Loucy (cell line): ENCODE measurements at regions not wholly inside any gene's neighbourhood (a gene's known extent, or its start where the extent isn't known, plus 50 kb on each side); places are given as distances from the start of the nearest gene placed in this dataset.

Experiments used
- H2AFZ ChIP-seq: fragments of 200-600 bp; sonication (generic); 2 replicates; pipeline ENCODE4 v1.6.0; 2016; ENCODE audit warnings: antibody characterized with exemption, mild to moderate bottlenecking, low read length, moderate library complexity
- H3F3A ChIP-seq: fragments of 200-600 bp; 2 replicates; pipeline ENCODE4 v1.6.0; 2016; ENCODE audit warnings: antibody characterized with exemption, low read depth, mild to moderate bottlenecking
- H3K27me3 ChIP-seq: fragments of 200-600 bp; sonication (generic); 2 replicates; pipeline ENCODE4 v1.6.1; 2014; ENCODE audit warnings: low read length, mild to moderate bottlenecking; ENCODE audit not compliant: insufficient read depth, poor library complexity, severe bottlenecking
- H3K36me3 ChIP-seq: fragments of 200-600 bp; sonication (generic); 2 replicates; pipeline ENCODE4 v1.6.1; 2016; ENCODE audit warnings: low read length; ENCODE audit not compliant: insufficient read depth
- H3K4me1 ChIP-seq: fragments of 200-600 bp; sonication (generic); 2 replicates; pipeline ENCODE4 v1.5.1; 2014; ENCODE audit warnings: low read length, mild to moderate bottlenecking; ENCODE audit not compliant: insufficient read depth, poor library complexity, severe bottlenecking
- H3K4me2 ChIP-seq: fragments of 200-600 bp; sonication (generic); 2 replicates; pipeline ENCODE4 v1.6.0; 2014; ENCODE audit warnings: antibody characterized with exemption, low read length, low read depth, mild to moderate bottlenecking; ENCODE audit not compliant: poor library complexity, severe bottlenecking
- H3K4me3 ChIP-seq: fragments of 200-600 bp; sonication (generic); 2 replicates; pipeline ENCODE4 v1.5.1; 2014; ENCODE audit warnings: low read length, mild to moderate bottlenecking, mixed read lengths; ENCODE audit not compliant: poor library complexity, severe bottlenecking
- H3K79me2 ChIP-seq: fragments of 200-600 bp; sonication (generic); 2 replicates; pipeline ENCODE4 v1.6.1; 2014; ENCODE audit warnings: low read length; ENCODE audit not compliant: insufficient read depth
- H3K9ac ChIP-seq: fragments of 200-600 bp; sonication (generic); 2 replicates; pipeline ENCODE4 v1.6.0; 2014; ENCODE audit warnings: mild to moderate bottlenecking, low read depth, low read length, moderate library complexity; ENCODE audit not compliant: poor library complexity, severe bottlenecking
- H3K9me2 ChIP-seq: fragments of 200-600 bp; sonication (generic); replicated peaks from 2 replicates; pipeline ENCODE4 v1.6.1; 2016; ENCODE audit warnings: low read depth, low read length, mixed read lengths
- H3K9me3 ChIP-seq: fragments of 200-600 bp; sonication (generic); 2 replicates; pipeline ENCODE4 v1.6.1; 2014; ENCODE audit warnings: mild to moderate bottlenecking, antibody characterized with exemption, low read length, low read depth; ENCODE audit not compliant: insufficient read depth
- H4K20me1 ChIP-seq: fragments of 200-600 bp; sonication (generic); 2 replicates; pipeline ENCODE4 v1.6.0; 2014; ENCODE audit warnings: antibody characterized with exemption, low read length, mild to moderate bottlenecking; ENCODE audit not compliant: insufficient read depth, poor library complexity, severe bottlenecking
- EZH2phosphoT487 ChIP-seq: fragments of 200-600 bp; IDR thresholded peaks from 2 replicates; pipeline ENCODE4 v1.6.1; 2018; ENCODE audit warnings: antibody characterized with exemption, mild to moderate bottlenecking, moderate library complexity, borderline replicate concordance
- TF ChIP-seq, protein P1 (sequence below): fragments of 200-600 bp; sonication (generic); conservative IDR thresholded peaks from 2 replicates; pipeline ENCODE4 v1.5.1; 2014; ENCODE audit warnings: mild to moderate bottlenecking, antibody characterized with exemption, low read length

DNA sequence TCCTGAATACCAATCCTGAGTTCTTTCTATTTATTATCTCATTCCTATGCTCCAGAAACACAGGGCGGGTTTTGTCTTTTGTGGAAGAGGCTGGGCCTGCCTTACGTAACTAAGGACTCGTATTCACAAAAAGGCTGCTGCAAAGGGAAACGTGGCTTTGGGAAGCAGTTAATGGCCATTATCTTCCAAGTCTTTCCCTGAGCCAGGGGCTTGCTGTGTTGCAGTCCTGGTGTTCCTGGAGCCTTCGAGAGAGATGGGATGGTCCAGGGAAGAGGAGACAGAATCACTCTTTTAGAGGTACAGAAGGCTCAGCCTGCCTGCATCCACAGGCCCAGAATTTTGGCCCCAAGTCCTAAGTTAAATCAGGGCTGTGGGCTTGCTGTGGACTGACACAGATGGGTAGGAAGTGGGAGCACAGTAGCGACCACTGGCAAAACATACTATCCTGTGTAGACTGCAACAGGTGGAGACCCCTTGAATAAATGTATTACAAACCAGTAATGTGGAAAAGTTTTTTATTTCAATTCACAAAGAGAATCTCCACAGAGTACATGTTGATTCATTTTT lies 139.4 kb upstream of the ST6GAL2 start:
- no peak overlapping the region for H3K9ac ChIP-seq
- H3K36me3 ChIP-seq, result no peaks in the 10 kb centered on the region
- no peaks in the 10 kb centered on the region for H3K4me1 ChIP-seq
- no peaks in the 10 kb centered on the region for H3K9me2 ChIP-seq
- no peak overlapping the region for H3K4me3 ChIP-seq
- no peak for TF ChIP-seq EZH2phosphoT487
- TF ChIP-seq, protein P1, sequence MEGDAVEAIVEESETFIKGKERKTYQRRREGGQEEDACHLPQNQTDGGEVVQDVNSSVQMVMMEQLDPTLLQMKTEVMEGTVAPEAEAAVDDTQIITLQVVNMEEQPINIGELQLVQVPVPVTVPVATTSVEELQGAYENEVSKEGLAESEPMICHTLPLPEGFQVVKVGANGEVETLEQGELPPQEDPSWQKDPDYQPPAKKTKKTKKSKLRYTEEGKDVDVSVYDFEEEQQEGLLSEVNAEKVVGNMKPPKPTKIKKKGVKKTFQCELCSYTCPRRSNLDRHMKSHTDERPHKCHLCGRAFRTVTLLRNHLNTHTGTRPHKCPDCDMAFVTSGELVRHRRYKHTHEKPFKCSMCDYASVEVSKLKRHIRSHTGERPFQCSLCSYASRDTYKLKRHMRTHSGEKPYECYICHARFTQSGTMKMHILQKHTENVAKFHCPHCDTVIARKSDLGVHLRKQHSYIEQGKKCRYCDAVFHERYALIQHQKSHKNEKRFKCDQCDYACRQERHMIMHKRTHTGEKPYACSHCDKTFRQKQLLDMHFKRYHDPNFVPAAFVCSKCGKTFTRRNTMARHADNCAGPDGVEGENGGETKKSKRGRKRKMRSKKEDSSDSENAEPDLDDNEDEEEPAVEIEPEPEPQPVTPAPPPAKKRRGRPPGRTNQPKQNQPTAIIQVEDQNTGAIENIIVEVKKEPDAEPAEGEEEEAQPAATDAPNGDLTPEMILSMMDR, result no peak
- H3K9me3 ChIP-seq, result no peaks in the 10 kb centered on the region
- H3K79me2 ChIP-seq, result no peaks in the 10 kb centered on the region
- H2AFZ ChIP-seq, result no peak overlapping the region
- H3F3A ChIP-seq, result no peaks in the 10 kb centered on the region
- no peaks in the 10 kb centered on the region for H4K20me1 ChIP-seq
- no peak overlapping the region for H3K4me2 ChIP-seq
- H3K27me3 ChIP-seq, result no peaks in the 10 kb centered on the region

DNA sequence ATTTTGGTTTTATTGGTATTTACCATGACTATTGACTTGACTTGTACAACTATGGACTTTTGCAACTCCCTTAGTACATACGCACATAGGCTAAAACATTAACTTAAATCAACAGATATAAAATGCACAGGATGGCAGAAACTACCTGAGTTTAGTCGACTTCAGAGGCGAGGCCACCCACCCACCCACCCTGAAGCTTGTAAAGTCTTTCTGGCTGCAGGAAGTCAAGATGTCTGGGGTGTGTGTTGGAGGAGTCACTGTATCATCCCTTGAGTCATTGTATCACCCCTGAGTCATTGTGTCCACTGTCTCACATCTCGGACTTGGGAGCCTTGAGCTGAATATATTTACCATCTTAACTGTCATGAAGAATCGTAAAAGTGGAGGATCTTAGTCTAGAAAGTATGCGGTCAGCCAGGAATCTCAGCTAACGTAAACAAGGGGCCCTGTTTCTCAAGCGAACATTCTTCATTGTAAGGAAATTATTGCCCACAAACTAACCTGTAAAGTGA lies 140.0 kb upstream of the ST6GAL2 start:
- TF ChIP-seq, protein P1, result no peak
- TF ChIP-seq EZH2phosphoT487, result no peak
- Histone ChIP-seq H2AFZ (no peak overlapping the region), H3K27me3 (no peaks in the 10 kb centered on the region)

DNA sequence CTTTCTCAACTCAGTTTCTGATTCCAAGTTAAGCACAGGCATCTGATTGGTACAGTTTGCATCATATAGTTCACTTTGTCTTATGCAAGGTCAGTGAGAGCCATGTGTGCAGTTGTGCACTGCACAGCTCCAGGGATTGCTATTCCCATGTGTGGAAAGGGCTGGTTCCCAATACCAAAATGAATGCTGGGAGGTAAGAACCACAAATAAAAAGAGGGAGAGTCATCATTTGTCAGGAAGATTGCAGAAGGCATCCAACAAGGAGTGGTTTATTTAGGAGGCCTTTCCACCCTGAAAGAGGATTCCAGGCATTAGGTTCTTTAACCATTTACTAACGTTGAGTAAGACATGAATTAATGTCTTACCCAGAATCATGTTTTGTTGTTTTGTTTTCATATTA lies 141.2 kb upstream of the ST6GAL2 start:
- Histone ChIP-seq H4K20me1 (no peaks in the 10 kb centered on the region), H2AFZ (no peak overlapping the region), H3K36me3 (no peaks in the 10 kb centered on the region), H3K79me2 (no peaks in the 10 kb centered on the region), H3F3A (no peaks in the 10 kb centered on the region), H3K4me3 (no peak overlapping the region), H3K4me2 (no peak overlapping the region), H3K9me2 (no peaks in the 10 kb centered on the region), H3K27me3 (no peaks in the 10 kb centered on the region), H3K9me3 (no peaks in the 10 kb centered on the region), H3K4me1 (no peaks in the 10 kb centered on the region), H3K9ac (no peak overlapping the region)
- no peak for TF ChIP-seq EZH2phosphoT487
- TF ChIP-seq, protein P1, result no peak

More for the DNA sequence above, 140.0 kb upstream of the ST6GAL2 start:
- H3F3A ChIP-seq, result no peaks in the 10 kb centered on the region
- no peak overlapping the region for H3K4me2 ChIP-seq
- H3K79me2 ChIP-seq, result no peaks in the 10 kb centered on the region
- H3K9ac ChIP-seq, result no peak overlapping the region
- H3K9me2 ChIP-seq, result no peaks in the 10 kb centered on the region
- no peaks in the 10 kb centered on the region for H3K36me3 ChIP-seq
- H3K4me1 ChIP-seq, result no peaks in the 10 kb centered on the region
- H3K4me3 ChIP-seq, result no peak overlapping the region
- no peaks in the 10 kb centered on the region for H3K9me3 ChIP-seq
- no peaks in the 10 kb centered on the region for H4K20me1 ChIP-seq
